ENCODE measurements at regions not wholly inside any gene's neighbourhood (a gene's known extent, or its start where the extent isn't known, plus 50 kb on each side); places are given as distances from the start of the nearest gene placed in this dataset.
"Not testable (repeated sequence)": the region's sequence is repeated elsewhere in the genome, so short reads cannot be mapped to it uniquely, and the experiment has no call there.

DNA sequence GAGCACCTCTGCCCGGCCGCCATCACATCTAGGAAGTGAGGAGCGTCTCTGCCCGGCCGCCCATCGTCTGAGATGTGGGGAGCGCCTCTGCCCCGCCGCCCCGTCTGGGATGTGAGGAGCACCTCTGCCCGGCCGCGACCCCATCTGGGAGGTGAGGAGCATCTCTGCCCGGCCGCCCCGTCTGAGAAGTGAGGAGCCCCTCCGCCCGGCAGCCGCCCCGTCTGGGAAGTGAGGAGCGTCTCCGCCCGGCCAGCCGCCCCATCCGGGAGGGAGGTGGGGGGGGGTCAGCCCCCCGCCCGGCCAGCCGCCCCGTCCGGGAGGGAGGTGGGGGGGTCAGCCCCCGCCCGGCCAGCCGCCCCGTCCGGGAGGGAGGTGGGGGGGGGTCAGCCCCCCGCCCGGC, 119.4 kb upstream of the UGP2 start:
- TF ChIP-seq, protein P1, sequence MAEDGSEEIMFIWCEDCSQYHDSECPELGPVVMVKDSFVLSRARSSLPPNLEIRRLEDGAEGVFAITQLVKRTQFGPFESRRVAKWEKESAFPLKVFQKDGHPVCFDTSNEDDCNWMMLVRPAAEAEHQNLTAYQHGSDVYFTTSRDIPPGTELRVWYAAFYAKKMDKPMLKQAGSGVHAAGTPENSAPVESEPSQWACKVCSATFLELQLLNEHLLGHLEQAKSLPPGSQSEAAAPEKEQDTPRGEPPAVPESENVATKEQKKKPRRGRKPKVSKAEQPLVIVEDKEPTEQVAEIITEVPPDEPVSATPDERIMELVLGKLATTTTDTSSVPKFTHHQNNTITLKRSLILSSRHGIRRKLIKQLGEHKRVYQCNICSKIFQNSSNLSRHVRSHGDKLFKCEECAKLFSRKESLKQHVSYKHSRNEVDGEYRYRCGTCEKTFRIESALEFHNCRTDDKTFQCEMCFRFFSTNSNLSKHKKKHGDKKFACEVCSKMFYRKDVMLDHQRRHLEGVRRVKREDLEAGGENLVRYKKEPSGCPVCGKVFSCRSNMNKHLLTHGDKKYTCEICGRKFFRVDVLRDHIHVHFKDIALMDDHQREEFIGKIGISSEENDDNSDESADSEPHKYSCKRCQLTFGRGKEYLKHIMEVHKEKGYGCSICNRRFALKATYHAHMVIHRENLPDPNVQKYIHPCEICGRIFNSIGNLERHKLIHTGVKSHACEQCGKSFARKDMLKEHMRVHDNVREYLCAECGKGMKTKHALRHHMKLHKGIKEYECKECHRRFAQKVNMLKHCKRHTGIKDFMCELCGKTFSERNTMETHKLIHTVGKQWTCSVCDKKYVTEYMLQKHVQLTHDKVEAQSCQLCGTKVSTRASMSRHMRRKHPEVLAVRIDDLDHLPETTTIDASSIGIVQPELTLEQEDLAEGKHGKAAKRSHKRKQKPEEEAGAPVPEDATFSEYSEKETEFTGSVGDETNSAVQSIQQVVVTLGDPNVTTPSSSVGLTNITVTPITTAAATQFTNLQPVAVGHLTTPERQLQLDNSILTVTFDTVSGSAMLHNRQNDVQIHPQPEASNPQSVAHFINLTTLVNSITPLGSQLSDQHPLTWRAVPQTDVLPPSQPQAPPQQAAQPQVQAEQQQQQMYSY (CRISPR knock-in tag; IDR thresholded peaks at IDR 0.05): not testable (repeated sequence)
- TF ChIP-seq, protein P2, sequence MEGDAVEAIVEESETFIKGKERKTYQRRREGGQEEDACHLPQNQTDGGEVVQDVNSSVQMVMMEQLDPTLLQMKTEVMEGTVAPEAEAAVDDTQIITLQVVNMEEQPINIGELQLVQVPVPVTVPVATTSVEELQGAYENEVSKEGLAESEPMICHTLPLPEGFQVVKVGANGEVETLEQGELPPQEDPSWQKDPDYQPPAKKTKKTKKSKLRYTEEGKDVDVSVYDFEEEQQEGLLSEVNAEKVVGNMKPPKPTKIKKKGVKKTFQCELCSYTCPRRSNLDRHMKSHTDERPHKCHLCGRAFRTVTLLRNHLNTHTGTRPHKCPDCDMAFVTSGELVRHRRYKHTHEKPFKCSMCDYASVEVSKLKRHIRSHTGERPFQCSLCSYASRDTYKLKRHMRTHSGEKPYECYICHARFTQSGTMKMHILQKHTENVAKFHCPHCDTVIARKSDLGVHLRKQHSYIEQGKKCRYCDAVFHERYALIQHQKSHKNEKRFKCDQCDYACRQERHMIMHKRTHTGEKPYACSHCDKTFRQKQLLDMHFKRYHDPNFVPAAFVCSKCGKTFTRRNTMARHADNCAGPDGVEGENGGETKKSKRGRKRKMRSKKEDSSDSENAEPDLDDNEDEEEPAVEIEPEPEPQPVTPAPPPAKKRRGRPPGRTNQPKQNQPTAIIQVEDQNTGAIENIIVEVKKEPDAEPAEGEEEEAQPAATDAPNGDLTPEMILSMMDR (IDR thresholded peaks at IDR 0.05 in 2 of 3, conservative IDR thresholded peaks at IDR 0.05 in 1 of 3; ENCODE audit: control insufficient read depth in 2 of 3, extremely low read depth in 1 of 3, insufficient read depth in 1 of 3, low read depth in 3 of 3, low read length in 3 of 3): not testable (repeated sequence)
- TF ChIP-seq, protein P3, sequence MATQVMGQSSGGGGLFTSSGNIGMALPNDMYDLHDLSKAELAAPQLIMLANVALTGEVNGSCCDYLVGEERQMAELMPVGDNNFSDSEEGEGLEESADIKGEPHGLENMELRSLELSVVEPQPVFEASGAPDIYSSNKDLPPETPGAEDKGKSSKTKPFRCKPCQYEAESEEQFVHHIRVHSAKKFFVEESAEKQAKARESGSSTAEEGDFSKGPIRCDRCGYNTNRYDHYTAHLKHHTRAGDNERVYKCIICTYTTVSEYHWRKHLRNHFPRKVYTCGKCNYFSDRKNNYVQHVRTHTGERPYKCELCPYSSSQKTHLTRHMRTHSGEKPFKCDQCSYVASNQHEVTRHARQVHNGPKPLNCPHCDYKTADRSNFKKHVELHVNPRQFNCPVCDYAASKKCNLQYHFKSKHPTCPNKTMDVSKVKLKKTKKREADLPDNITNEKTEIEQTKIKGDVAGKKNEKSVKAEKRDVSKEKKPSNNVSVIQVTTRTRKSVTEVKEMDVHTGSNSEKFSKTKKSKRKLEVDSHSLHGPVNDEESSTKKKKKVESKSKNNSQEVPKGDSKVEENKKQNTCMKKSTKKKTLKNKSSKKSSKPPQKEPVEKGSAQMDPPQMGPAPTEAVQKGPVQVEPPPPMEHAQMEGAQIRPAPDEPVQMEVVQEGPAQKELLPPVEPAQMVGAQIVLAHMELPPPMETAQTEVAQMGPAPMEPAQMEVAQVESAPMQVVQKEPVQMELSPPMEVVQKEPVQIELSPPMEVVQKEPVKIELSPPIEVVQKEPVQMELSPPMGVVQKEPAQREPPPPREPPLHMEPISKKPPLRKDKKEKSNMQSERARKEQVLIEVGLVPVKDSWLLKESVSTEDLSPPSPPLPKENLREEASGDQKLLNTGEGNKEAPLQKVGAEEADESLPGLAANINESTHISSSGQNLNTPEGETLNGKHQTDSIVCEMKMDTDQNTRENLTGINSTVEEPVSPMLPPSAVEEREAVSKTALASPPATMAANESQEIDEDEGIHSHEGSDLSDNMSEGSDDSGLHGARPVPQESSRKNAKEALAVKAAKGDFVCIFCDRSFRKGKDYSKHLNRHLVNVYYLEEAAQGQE (IDR thresholded peaks at IDR 0.05; ENCODE audit: low read depth, low read length): not testable (repeated sequence)
- not testable (repeated sequence) for TF ChIP-seq POLR2A (IDR thresholded peaks at IDR 0.05; ENCODE audit: low read depth, low read length); CREB1 (IDR thresholded peaks at IDR 0.05; ENCODE audit: low read depth); BRCA1 (IDR thresholded peaks at IDR 0.05; ENCODE audit: low read depth, low read length); BHLHE40 (IDR thresholded peaks at IDR 0.05; ENCODE audit: borderline replicate concordance in 1 of 2, low read depth in 2 of 2, low read length in 1 of 2); STAT1 (conservative IDR thresholded peaks at IDR 0.05); HDAC2 (IDR thresholded peaks at IDR 0.05); MEF2A (IDR thresholded peaks at IDR 0.05; ENCODE audit: insufficient read depth, low read depth, low read length); RCOR1 (conservative IDR thresholded peaks at IDR 0.05; ENCODE audit: low read depth, low read length)
- TF ChIP-seq, protein P4, sequence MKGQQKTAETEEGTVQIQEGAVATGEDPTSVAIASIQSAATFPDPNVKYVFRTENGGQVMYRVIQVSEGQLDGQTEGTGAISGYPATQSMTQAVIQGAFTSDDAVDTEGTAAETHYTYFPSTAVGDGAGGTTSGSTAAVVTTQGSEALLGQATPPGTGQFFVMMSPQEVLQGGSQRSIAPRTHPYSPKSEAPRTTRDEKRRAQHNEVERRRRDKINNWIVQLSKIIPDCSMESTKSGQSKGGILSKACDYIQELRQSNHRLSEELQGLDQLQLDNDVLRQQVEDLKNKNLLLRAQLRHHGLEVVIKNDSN (IDR thresholded peaks at IDR 0.05; ENCODE audit: borderline replicate concordance, extremely low read length, insufficient read depth, low read depth, low read length): not testable (repeated sequence)

Data from GM12878 (cell line).